Heart left ventricle (tissue), 16 donors: ENCODE measurements at regions not wholly inside any gene's neighbourhood (a gene's known extent, or its start where the extent isn't known, plus 50 kb on each side); places are given as distances from the start of the nearest gene placed in this dataset.

ENCODE experiments used
- ATAC-seq, 4 donors: fragments of 200-7000 bp; cut with Tn5 transposase; one replicate each; pipeline ENCODE4 v1.9.1; 2020 to 2022; ENCODE audit warnings: moderate library complexity in 4 of 4, mild to moderate bottlenecking in 3 of 4, moderate number of reproducible peaks in 1 of 4
- DNase-seq, 5 donors: peaks; one replicate each; pipeline ENCODE4 v3.0.0-alpha.2; 2020
- H3K27ac ChIP-seq, 12 donors: fragments of 200-600 bp; sonication (generic) in 4 of 12; one replicate each; pipeline versions ENCODE4 v1.5.0 to v1.8.0; 2016 to 2022; ENCODE audit warnings: mild to moderate bottlenecking in 2 of 12
- H3K27me3 ChIP-seq, 9 donors: fragments of 200-600 bp; sonication (generic) in 2 of 9; one replicate each; pipeline versions ENCODE4 v1.5.1 to v1.8.0; 2016 to 2022; ENCODE audit warnings: mild to moderate bottlenecking in 3 of 9
- H3K36me3 ChIP-seq, 9 donors: fragments of 200-600 bp; sonication (generic) in 2 of 9; one replicate each; pipeline versions ENCODE4 v1.5.0 to v1.8.0; 2018 to 2022; ENCODE audit warnings: mild to moderate bottlenecking in 2 of 9
- H3K4me1 ChIP-seq, 12 donors: fragments of 200-600 bp; sonication (generic) in 4 of 12; one replicate each; pipeline versions ENCODE4 v1.5.0 to v1.8.0; 2016 to 2022; ENCODE audit warnings: mild to moderate bottlenecking in 3 of 12
- H3K4me3 ChIP-seq, 12 donors: fragments of 200-600 bp; sonication (generic) in 4 of 12; one replicate each; pipeline versions ENCODE4 v1.5.0 to v1.8.0; 2017 to 2022; ENCODE audit warnings: mild to moderate bottlenecking in 9 of 12, moderate library complexity in 4 of 12
- H3K9me3 ChIP-seq, 12 donors: fragments of 200-600 bp; sonication (generic) in 4 of 12; one replicate each; pipeline versions ENCODE4 v1.5.0 to v1.8.0; 2016 to 2022; ENCODE audit warnings: mild to moderate bottlenecking in 1 of 12
- CTCF ChIP-seq, 12 donors: fragments of 200-600 bp; sonication (generic) in 4 of 12; IDR thresholded peaks; one replicate each; pipeline versions ENCODE4 v1.5.0 to v1.8.0; 2018 to 2022; ENCODE audit warnings: antibody characterized with exemption in 12 of 12, mild to moderate bottlenecking in 5 of 12
- POLR2A ChIP-seq, 2 donors: fragments of 450-650 bp; IDR thresholded peaks; one replicate each; pipeline ENCODE4 v1.6.1; 2017; ENCODE audit warnings: antibody characterized with exemption in 2 of 2, mild to moderate bottlenecking in 2 of 2, moderate library complexity in 2 of 2
- WGBS, 4 donors: extraction: QIAGEN DNeasy Blood & Tissue Kit in 2 of 4; methylation state at CpG; one replicate each; pipeline versions ENCODE4 v1.1.5 to v1.1.7; 2013 to 2018; 5-methylcytosine and 5-hydroxymethylcytosine counted together
- intact Hi-C, 10 donors: fragments of 100-400 bp; cut with DNase I; formaldehyde crosslinking; loops; one replicate each; pipeline versions ENCODE4 v1.11.1 to v1.14.2; 2022
- donor health status: ischemic (EF 13 %, LVEDD 7.1; RV severe dilation, severe dysfunction).
- donor health status: healthy with polysubstance abuse.
- donor health status: DM: no; HTN: yes; CAD: no.
- donor health status: DM: no; HTN: no; CAD: no.
- donor health status: ischemic (EF 25% LVEDD 6.9; RV normal size, moderate dysfunction).
- donor health status: ischemic (EF 25% LVEDD 5.7; RV mildly dilated, moderate dysfunction).
- donor health status: healthy.
- donor health status: DM: yes; HTN: yes; CAD: no.
- donor health status: ischemic (EF 35%, LVEDD 5.7; RV mildly dilated, moderate dysfunction).
- donor health status: nonischemic (EF 11% LVEDD 7.7; RV severe dilation, severe dysfunction).
- donor health status: DM: yes; HTN: yes; CAD: no.
- donor health status: PGD.
- donor health status: ischemic (EF 29% LVEDD 5.4; RV normal size, mild dysfunction).
- donor health status: nonischemic (EF 23%, LVEDD 6.1; RV moderate dilation, normal function).

GRCh38 chr13:64662887-64663593 lies 2567.1 kb downstream of the PCDH9 start:
- no peak for TF ChIP-seq CTCF (IDR thresholded peaks at IDR 0.05)
- no peak for TF ChIP-seq POLR2A (IDR thresholded peaks at IDR 0.05)
- H3K9me3 ChIP-seq = peaks cover 0 to 16% (median 2%) of the 10 kb centered on the region in 12 donors
- no peak overlapping the region for H3K27ac ChIP-seq
- no peak for ATAC-seq
- no peaks in the 10 kb centered on the region for H3K36me3 ChIP-seq
- H3K4me3 ChIP-seq = no peak overlapping the region
- intact Hi-C loops = no loop called here
- no peaks in the 10 kb centered on the region for H3K4me1 ChIP-seq
- no peaks in the 10 kb centered on the region for H3K27me3 ChIP-seq
- WGBS, 4 donors = 78 to 93% (median 88%) methylated on average over 6 to 7 of the region's 7 CpGs
- DNase-seq = no peak

- ATAC-seq = no peak
- no peaks in the 10 kb centered on the region for H3K36me3 ChIP-seq
- H3K27me3 ChIP-seq = no peaks in the 10 kb centered on the region
- DNase-seq = no peak
- TF ChIP-seq CTCF (IDR thresholded peaks at IDR 0.05) (no peak), POLR2A (IDR thresholded peaks at IDR 0.05) (no peak)
- intact Hi-C loops = no loop called here
- H3K9me3 ChIP-seq = no peaks in the 10 kb centered on the region
- no peaks in the 10 kb centered on the region for H3K4me1 ChIP-seq
- H3K27ac ChIP-seq = no peak overlapping the region
- H3K4me3 ChIP-seq = no peak overlapping the region
Observed at GRCh38 chr13:64648293-64648692, 2581.8 kb downstream of the PCDH9 start.

GRCh38 chr13:64643066-64643465 lies 2587.1 kb downstream of the PCDH9 start:
- ATAC-seq (no peak), DNase-seq (no peak)
- intact Hi-C loops = no loop called here
- Histone ChIP-seq H3K27me3 (no peaks in the 10 kb centered on the region), H3K4me3 (no peak overlapping the region), H3K4me1 (no peaks in the 10 kb centered on the region), H3K9me3 (peaks cover 0 to 4% (median 0%) of the 10 kb centered on the region in 12 donors), H3K36me3 (no peaks in the 10 kb centered on the region), H3K27ac (no peak overlapping the region)
- WGBS, 4 donors = 71 to 82% (median 73%) methylated on average over 2 of the region's 2 CpGs
- no peak for TF ChIP-seq POLR2A (IDR thresholded peaks at IDR 0.05)
- TF ChIP-seq CTCF (IDR thresholded peaks at IDR 0.05) = no peak

- H3K4me3 ChIP-seq = no peak overlapping the region
- H3K27me3 ChIP-seq = no peaks in the 10 kb centered on the region
- TF ChIP-seq POLR2A (IDR thresholded peaks at IDR 0.05) (no peak), CTCF (IDR thresholded peaks at IDR 0.05) (no peak)
- ATAC-seq (no peak), DNase-seq (no peak)
- peaks cover 0 to 4% (median 0%) of the 10 kb centered on the region in 12 donors for H3K9me3 ChIP-seq
- no peaks in the 10 kb centered on the region for H3K36me3 ChIP-seq
- 55 to 75% (median 63%) methylated on average over 2 of the region's 2 CpGs for WGBS, 4 donors
- H3K4me1 ChIP-seq = no peaks in the 10 kb centered on the region
- intact Hi-C loops = no loop called here
- H3K27ac ChIP-seq = no peak overlapping the region
Observed at GRCh38 chr13:64640002-64640401, 2590.1 kb downstream of the PCDH9 start.
